Osteoblast (primary cell): ENCODE measurements at regions not wholly inside any gene's neighbourhood (a gene's known extent, or its start where the extent isn't known, plus 50 kb on each side); places are given as distances from the start of the nearest gene placed in this dataset.
A peak's percentile ranks its signal among the peaks of the same experiment; 100 is the strongest.

ENCODE experiments used
- DNase-seq: peaks from one replicate; pipeline ENCODE4 v3.0.0; 2011; ENCODE audit warnings: low spot score, mixed read lengths; ENCODE audit not compliant: insufficient read length; ENCODE audit errors: missing footprints
- H2AFZ ChIP-seq: 2 replicates; pipeline ENCODE4 v1.6.0; 2011; ENCODE audit warnings: mild to moderate bottlenecking, low read length
- H3K27ac ChIP-seq: 2 replicates; pipeline ENCODE4 v1.5.1; 2011; ENCODE audit warnings: mild to moderate bottlenecking, low read depth, low read length, moderate library complexity
- H3K27me3 ChIP-seq: 2 replicates; pipeline ENCODE4 v1.6.0; 2012; ENCODE audit warnings: mild to moderate bottlenecking, control low read depth, inconsistent platforms, low read length, moderate library complexity; ENCODE audit not compliant: insufficient read depth
- H3K36me3 ChIP-seq: 2 replicates; pipeline ENCODE4 v1.5.1; 2011; ENCODE audit warnings: mild to moderate bottlenecking, low read length, control low read depth, moderate library complexity; ENCODE audit not compliant: insufficient read depth
- H3K4me1 ChIP-seq: 2 replicates; pipeline ENCODE4 v1.5.1; 2011; ENCODE audit warnings: mild to moderate bottlenecking, low read length, control low read depth, moderate library complexity; ENCODE audit not compliant: insufficient read depth
- H3K4me2 ChIP-seq: 2 replicates; pipeline ENCODE4 v1.6.0; 2011; ENCODE audit warnings: mild to moderate bottlenecking, low read length; ENCODE audit not compliant: insufficient read depth
- H3K4me3 ChIP-seq: fragments of 200-600 bp; sonication (generic); 3 replicates; pipeline ENCODE4 v1.5.1; 2012; ENCODE audit warnings: mild to moderate bottlenecking, low read length, inconsistent platforms; ENCODE audit not compliant: insufficient read depth
- H3K79me2 ChIP-seq: 2 replicates; pipeline ENCODE4 v1.6.0; 2012; ENCODE audit warnings: mild to moderate bottlenecking, low read length, control low read depth, inconsistent platforms; ENCODE audit not compliant: insufficient read depth
- H3K9me3 ChIP-seq: 2 replicates; pipeline ENCODE4 v1.5.1; 2011; ENCODE audit warnings: low read depth, low read length, control low read depth
- H4K20me1 ChIP-seq: 2 replicates; pipeline ENCODE4 v1.6.0; 2012; ENCODE audit warnings: mild to moderate bottlenecking, low read length, control low read depth; ENCODE audit not compliant: insufficient read depth
- TF ChIP-seq, protein P1 (sequence below): IDR thresholded peaks from 2 replicates; pipeline ENCODE4 v1.5.1; 2011; ENCODE audit warnings: mild to moderate bottlenecking, low read depth, low read length, moderate library complexity; ENCODE audit errors: extremely low read depth

DNA sequence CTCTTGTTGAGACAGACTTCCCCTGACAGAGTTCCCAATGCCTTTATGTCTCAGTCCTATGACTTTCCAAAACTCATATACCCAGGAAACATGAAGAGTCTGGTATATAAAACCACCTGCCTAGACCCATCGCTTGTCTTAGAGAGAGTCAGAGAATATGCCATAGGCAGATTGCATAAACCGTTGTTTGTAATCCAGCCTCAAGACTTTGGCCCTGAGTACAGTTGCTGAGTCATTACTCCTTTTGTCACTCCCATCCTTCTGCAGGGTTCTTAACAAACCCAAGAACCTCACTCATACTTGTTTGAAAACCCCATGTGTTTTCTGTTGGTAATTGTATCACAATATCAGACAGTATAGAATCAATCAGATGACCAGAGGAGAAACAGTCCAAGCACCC, 616.3 kb downstream of the SLCO4C1 start:
- TF ChIP-seq, protein P1, sequence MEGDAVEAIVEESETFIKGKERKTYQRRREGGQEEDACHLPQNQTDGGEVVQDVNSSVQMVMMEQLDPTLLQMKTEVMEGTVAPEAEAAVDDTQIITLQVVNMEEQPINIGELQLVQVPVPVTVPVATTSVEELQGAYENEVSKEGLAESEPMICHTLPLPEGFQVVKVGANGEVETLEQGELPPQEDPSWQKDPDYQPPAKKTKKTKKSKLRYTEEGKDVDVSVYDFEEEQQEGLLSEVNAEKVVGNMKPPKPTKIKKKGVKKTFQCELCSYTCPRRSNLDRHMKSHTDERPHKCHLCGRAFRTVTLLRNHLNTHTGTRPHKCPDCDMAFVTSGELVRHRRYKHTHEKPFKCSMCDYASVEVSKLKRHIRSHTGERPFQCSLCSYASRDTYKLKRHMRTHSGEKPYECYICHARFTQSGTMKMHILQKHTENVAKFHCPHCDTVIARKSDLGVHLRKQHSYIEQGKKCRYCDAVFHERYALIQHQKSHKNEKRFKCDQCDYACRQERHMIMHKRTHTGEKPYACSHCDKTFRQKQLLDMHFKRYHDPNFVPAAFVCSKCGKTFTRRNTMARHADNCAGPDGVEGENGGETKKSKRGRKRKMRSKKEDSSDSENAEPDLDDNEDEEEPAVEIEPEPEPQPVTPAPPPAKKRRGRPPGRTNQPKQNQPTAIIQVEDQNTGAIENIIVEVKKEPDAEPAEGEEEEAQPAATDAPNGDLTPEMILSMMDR: no peak
- Histone ChIP-seq H3K27ac (no peak overlapping the region), H3K36me3 (no peaks in the 10 kb centered on the region), H4K20me1 (no peaks in the 10 kb centered on the region), H3K4me2 (no peak overlapping the region), H3K79me2 (no peaks in the 10 kb centered on the region), H3K9me3 (no peaks in the 10 kb centered on the region), H3K4me3 (no peak overlapping the region), H2AFZ (no peak overlapping the region), H3K27me3 (no peaks in the 10 kb centered on the region), H3K4me1 (peaks cover 3% of the 10 kb centered on the region)
- DNase-seq: no peak

DNA sequence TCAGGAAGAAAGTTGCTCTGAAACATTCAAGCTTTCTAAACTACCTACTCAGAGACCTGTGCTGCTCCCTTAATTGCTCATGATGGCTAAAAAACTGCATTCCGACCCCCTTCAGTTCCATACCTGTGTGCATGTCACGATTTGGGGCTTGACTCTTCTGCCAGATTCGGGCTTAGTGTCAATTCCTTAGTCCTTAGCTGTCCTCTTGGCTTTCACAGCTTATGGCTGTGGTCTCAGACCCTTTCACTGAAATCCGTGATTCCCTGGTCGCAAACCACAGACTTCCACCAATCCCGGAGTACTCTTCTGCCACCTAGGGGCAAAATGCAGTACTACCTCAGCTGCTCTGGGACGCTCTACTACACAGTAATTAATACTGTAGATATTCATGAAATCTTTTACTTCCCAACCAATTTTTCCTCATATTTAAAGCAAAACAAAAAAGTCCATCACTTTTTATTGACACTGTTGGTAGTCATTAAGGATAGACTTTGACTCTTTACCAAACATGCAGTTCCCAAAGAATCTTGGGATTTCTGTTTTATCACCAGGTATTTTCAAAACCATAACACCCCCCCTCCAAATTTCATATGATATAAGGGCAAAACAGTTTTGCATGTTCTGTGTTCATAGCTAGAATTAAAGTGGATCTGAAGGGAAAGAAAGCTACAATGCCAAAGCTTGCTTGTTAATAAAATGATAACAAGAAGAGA, 617.4 kb downstream of the SLCO4C1 start:
- Histone ChIP-seq H2AFZ (peak overlapping the region; percentile 54), H3K27ac (no peak overlapping the region), H3K79me2 (no peaks in the 10 kb centered on the region), H3K36me3 (no peaks in the 10 kb centered on the region), H3K4me2 (peak overlapping the region; percentile 58), H4K20me1 (no peaks in the 10 kb centered on the region), H3K27me3 (no peaks in the 10 kb centered on the region), H3K4me3 (no peak overlapping the region), H3K9me3 (no peaks in the 10 kb centered on the region), H3K4me1 (peaks cover 3% of the 10 kb centered on the region)
- DNase-seq: peak; percentile 9
- TF ChIP-seq, protein P1: peak; percentile 93

DNA sequence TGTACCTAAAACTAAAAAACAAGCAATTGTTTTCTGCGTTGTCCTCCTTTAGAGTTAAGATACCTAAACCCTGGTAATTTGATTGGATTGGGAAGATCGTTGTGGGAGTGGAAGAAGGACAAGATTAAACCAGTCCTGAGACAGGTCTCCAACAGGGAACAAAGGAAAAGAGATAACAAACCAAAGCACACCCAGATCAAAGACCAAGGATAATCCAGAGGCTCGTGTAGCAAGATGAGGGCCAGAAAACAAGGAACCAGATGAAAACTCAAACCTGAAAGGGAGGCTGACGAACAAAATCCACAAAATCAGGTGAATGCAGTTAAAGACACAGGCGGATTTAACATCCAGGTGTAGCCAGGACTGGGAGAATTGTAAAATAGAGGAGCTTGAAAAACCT, 618.1 kb downstream of the SLCO4C1 start:
- Histone ChIP-seq H3K4me2 (no peak overlapping the region), H3K27me3 (no peaks in the 10 kb centered on the region), H3K4me3 (no peak overlapping the region), H3K79me2 (no peaks in the 10 kb centered on the region), H3K36me3 (no peaks in the 10 kb centered on the region), H4K20me1 (no peaks in the 10 kb centered on the region), H2AFZ (no peak overlapping the region), H3K27ac (no peak overlapping the region), H3K9me3 (no peaks in the 10 kb centered on the region), H3K4me1 (peaks cover 3% of the 10 kb centered on the region)
- TF ChIP-seq, protein P1: no peak
- DNase-seq: no peak

DNA sequence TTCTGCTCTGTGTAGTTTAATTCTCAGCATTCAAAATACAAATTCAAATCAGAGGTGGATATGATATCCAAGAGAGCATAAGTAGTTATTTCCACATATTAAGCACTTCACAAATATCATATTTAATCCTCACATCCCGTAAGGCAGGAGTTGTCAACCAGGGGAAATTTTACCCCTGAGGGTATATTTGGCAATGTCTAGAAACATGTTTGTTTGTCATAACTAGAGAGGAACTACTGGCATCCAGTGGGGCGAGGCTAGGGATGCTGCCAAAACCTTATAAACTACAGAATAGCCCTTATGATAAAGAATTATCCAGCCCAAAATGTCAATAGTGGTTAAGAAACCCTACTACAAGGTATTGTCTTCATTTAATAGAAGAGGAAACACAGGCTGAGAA, 619.4 kb downstream of the SLCO4C1 start:
- no peak for DNase-seq
- no peaks in the 10 kb centered on the region for H3K27me3 ChIP-seq

More for the DNA sequence above, 619.4 kb downstream of the SLCO4C1 start:
- Histone ChIP-seq H3K36me3 (no peaks in the 10 kb centered on the region), H3K79me2 (no peaks in the 10 kb centered on the region), H3K4me3 (no peak overlapping the region), H3K27ac (no peak overlapping the region), H2AFZ (no peak overlapping the region), H3K4me2 (no peak overlapping the region), H3K4me1 (peaks cover 3% of the 10 kb centered on the region), H3K9me3 (no peaks in the 10 kb centered on the region), H4K20me1 (no peaks in the 10 kb centered on the region)
- TF ChIP-seq, protein P1: no peak
